Activated effector memory CD4-positive, alpha-beta T cell treated with anti-CD3 and anti-CD28 coated beads, Interleukin-2, amount 50 U/mL, for 16 hours (primary cell): ENCODE measurements at regions not wholly inside any gene's neighbourhood (a gene's known extent, or its start where the extent isn't known, plus 50 kb on each side); places are given as distances from the start of the nearest gene placed in this dataset.
"Not testable (repeated sequence)": the region's sequence is repeated elsewhere in the genome, so short reads cannot be mapped to it uniquely, and the experiment has no call there.

Experiments
- DNase-seq: peaks from one replicate; pipeline ENCODE4 v3.0.0-alpha.2; 2020

DNA sequence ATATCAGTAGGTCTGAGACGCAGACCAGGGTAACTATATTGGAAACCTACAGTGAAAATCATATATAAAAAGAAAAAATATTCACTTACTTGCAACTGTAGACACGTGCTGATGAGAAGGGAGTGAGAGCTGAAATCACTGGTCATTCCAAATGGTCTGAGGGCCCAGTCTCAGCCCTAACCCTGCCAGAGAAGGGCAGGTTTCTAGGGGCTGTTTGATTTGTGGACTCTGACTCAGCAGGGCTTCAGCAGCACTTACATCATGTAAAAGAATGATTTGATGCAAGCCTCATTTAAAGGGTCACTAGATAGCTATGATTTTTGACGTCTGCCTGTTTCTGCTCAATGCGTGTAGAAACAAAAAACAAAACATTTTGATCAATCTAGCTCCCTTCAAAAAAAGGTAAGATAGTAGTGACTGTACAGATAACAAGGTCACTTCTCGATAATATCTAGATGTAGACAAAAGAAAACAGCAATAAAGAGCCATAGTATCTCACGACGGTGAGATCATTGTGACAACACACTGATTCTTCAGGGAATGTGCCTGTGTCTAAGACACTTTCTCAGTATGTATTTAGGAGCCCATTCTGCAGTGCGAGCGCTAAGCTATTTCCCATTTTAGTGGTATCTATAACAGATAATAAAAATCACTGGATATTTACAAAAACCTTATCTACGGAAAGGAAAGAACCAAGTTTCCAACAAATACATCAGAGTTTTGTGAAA, 307.2 kb downstream of the HIVEP2 start:
- DNase-seq, result no peak

DNA sequence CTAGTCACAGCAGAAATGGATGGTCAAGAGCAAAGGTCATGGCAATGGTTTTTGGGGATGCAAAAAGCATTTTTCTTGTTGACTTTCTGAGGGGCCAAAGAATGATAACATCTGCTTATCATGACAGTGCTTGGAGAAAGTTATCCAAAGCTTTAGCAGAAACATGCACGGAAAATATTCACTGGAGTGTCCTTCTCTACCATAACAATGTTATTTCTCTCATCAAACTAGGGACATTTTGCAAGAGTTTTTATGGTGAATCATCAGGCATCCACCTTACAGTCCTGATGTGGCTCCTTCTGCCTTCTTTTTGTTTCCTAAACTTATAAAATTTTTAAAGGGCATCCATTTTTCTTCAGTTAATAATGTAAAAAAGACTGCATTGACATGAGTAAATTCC, 302.3 kb downstream of the HIVEP2 start:
- DNase-seq, result no peak

DNA sequence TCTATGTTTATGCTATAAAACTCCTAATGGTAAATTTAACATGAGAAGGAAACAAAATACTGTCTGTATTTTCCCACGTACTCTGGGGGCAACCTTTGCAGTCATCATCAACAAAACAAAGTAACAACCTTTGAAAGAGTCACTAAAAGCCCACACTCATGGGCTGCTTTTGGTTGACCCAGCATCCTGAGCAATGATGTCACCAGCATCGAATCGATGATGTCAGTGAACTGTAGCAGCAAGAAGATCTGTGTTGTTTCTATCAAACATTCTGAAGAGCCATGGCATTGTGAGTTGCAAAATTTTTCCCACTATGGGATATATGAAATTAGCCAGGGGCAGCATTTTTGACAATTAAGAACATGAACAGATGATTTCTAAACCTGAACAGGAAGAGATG, 300.1 kb downstream of the HIVEP2 start:
- DNase-seq, result no peak

GRCh38 chr6:142645663-142646062, 299.3 kb downstream of the HIVEP2 start:
- no peak for DNase-seq

GRCh38 chr6:142647449-142648035, 297.4 kb downstream of the HIVEP2 start:
- DNase-seq, result no peak

DNA sequence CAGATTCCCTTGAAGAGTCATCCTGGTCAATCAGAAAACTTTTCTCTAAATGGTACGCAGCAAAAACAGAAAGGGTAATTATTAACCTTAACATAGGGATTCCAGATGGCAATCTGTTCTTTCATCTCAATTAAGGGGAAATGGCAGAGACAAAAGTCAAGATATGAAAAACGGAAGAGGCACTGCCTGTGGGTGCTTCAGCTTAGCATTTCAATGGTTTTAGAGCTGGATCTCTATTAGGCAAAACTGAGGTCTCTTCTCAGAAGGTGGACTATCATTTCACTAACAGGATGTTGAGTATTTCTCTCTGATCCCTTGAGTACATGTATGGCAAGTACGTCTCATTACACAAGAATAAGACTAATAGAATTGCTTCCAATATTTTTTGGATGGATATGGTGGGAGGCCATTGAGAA, 296.9 kb downstream of the HIVEP2 start:
- no peak for DNase-seq

- no peak for DNase-seq
Observed at GRCh38 chr6:142648526-142648925, 296.4 kb downstream of the HIVEP2 start.

DNA sequence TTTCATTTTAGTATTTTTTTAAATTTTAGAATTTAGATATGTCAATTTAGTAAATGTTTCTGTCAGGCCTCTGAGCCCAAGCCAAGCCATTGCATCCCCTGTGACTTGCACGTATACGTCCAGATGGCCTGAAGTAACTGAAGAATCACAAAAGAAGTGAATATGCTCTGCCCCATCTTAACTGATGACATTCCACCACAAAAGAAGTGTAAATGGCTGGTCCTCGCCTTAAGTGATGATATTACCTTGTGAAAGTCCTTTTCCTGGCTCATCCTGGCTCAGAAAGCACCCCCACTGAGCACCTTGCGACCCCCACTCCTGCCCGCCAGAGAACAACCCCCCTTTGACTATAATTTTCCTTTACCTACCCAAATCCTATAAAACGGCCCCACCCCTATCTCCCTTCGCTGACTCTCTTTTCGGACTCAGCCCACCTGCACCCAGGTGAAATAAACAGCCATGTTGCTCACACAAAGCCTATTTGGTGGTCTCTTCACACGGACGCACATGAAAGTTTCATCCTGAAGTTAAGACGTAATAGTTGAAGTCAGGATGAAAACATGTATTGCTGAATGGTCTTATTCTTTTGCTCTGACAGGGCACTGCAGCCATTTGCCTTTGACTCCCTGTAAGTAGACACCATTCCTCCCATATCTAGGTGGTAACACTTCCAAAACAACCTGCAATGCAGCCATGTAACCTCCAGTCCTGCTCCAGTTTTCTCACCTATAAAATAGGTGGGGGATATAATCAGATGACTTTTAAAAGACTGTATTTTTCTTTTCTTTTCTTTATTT, 295.3 kb downstream of the HIVEP2 start:
- not testable (repeated sequence) for DNase-seq

DNA sequence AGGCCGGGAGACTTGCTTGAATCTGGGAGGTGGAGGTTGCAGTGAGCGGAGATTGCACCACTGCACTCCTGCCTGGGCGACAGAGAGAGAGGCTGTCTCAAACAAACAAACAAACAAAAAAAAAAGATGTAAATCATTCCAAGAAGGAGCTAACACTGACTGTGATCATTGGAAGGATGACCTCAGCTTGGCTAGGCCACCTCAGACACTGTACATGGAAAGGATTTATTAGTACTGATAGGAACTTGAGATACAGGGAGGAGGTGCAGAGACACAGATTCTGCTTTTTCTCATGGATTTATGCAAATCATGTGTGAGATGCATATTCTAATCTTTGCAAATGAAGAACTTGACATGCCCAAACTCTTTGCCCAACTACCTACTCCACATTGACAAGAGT, 293.6 kb downstream of the HIVEP2 start:
- no peak for DNase-seq

DNA sequence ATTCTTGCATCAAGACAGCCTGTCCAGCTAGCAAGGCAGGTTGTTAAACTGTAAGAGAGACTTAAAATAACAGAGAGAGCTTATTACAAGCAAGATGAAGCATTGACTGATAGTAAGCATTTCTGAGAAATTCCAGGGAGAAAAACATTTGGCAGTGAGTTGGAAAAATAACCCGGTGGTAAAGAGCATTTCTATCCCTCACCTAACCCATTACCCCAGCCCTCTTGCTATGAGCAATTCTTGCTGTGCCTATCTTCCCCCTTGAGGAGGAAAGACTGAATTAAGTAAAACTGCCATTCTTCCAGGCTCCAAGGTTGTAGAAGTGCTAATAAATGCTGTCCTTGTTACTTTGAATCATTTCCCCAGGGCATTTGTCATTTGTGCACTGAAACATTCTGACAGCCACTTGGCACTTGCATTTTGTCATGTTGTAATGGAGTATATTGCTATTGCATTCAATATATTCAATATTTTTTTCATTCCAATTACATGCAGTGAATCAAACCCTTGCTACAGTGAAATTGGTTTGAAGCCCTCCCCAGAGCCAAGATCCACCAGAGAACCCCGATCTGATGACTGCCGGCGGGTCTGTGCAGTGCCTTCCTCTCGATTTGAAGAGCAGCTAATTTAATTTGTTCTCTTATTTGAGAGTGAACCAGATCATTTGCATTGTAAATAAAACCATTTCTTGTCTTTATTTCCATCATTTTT, 291.1 kb downstream of the HIVEP2 start:
- no peak for DNase-seq

DNA sequence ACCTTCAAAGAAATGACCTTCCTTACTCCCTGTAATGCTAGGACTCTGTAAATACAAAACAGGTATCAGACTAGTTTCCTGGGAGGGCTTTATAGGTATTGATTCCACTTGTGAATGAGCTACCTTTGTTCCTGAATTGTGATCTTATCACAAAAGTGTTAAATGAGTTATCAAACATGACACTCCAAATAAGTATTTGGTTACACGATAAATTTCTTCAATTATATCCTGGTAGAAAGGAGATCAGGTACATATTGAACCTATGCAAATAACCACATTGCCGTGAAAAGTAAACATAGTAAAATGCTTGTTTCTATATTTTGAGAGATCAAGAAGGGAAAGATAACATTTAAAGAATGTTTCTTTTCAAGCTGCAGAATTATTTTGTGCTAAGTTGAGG, 285.3 kb downstream of the HIVEP2 start:
- DNase-seq, result no peak

DNA sequence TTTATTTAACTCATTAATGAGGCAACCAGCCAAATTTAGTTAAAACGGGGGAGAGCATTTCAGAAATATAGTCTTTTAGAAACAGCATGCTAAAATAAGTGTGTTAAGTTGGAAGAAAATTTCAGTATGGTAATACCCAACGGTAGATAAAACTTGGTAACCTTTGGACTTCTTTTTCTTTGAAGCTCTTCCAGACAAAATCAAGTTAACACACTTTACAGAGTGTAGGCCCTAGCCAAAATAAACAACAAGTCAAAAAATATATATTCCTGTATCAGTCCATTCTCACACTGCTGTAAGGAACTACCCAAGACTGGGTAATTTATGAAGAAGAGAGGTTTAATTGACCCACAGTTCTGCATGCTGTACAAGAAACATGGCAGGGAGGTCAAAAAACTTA, 279.6 kb downstream of the HIVEP2 start:
- DNase-seq, result no peak

DNA sequence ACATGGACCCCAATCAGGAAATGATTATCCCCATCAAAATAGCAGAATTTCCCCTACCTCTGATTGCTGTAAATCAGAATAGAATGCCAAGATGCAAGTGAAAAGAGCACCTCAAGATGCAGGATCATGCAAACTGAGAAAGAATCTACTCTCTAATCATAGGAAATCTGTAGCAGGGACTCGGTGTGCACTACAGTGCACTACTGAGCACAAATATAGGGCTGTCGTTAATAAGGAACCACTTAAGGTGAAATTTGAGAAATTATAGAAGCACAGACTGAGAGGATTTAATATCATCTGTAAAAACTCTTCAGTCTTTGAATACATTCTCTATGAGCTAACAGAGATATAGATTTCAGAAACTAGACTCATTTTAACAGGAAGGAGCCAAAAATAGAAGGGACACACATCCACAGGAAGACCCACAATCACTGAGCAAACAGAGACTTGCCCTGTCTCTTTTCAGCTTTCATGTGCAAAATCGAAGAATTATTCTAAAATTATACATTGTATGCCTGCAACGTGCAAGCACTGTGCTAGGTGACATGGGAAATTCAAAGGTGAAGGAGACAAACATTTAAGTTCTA, 278.3 kb downstream of the HIVEP2 start:
- DNase-seq, result no peak

- no peak for DNase-seq
Observed at GRCh38 chr6:142669471-142670351, 275.3 kb downstream of the HIVEP2 start.

GRCh38 chr6:142671791-142672190, 273.2 kb downstream of the HIVEP2 start:
- no peak for DNase-seq

GRCh38 chr6:142675517-142675916, 269.5 kb downstream of the HIVEP2 start:
- DNase-seq, result no peak

DNA sequence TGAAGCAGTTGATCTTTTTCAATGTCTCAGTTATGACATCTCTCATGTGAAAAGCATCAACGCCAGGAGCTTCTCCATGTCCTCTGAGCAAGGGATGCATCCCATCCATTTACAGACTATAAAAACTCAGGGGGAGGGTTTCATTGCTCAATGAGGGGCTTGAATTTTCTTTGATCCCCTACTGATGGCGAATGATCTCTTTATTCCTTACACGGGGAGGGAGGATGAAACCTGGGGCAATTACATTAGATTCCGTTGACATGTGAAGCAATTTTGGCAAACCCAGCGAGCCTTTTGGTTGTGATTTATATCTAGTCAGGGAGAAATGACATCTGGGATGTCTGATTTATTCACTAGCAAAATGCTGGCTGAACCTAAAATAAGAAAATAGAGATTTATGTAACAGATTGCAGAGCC, 268.9 kb downstream of the HIVEP2 start:
- DNase-seq, result no peak

DNA sequence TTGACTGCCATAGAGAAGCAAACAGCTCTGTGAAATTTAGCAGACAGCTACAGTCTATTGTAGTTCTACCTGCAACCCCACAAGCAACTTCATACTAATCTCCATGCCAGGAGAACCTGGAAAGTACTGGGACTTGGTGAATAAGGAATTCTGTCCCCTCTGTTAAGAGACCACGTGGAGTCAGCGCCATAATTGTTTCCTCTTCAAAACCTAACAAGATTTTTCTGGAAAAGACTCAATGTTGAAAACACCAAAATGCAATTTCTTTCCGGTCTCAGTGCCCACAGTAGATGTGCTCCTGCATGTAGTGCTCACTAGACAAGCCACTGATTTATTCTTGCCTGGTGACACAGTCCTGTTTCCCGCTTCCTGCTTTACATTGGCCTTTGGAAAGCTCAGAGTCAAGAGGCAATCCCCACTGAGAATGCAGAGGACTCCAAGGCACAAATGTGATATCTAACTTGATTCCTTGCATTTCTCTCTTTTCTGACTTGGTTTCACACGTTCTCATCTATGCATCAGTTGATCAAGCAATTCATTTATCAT, 268.3 kb downstream of the HIVEP2 start:
- DNase-seq, result no peak

- DNase-seq, result no peak
Observed at GRCh38 chr6:142679907-142680700, 264.9 kb downstream of the HIVEP2 start.

DNA sequence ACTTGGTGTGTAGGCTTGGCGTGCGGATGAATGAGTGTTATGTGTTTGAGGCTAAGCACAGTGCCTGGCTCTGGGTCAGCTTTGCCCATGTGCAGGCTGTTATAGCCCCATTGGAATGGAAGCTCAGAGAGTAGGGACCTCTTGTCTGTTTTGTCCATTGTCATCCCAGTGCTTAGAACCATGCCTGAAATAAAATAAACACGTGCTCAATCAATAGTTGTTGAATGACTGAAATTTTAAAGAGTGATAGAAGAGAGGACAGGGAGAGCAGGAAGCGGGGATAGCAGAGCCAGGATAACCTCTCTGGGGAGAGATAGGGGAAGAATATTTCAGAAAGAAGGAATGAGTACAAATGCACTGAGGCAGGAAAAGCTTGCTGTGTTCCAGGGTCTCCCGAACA, 263.9 kb downstream of the HIVEP2 start:
- no peak for DNase-seq

GRCh38 chr6:142682985-142683384, 262.0 kb downstream of the HIVEP2 start:
- no peak for DNase-seq
